ENCODE measurements at regions not wholly inside any gene's neighbourhood (a gene's known extent, or its start where the extent isn't known, plus 50 kb on each side); places are given as distances from the start of the nearest gene placed in this dataset.

DNA sequence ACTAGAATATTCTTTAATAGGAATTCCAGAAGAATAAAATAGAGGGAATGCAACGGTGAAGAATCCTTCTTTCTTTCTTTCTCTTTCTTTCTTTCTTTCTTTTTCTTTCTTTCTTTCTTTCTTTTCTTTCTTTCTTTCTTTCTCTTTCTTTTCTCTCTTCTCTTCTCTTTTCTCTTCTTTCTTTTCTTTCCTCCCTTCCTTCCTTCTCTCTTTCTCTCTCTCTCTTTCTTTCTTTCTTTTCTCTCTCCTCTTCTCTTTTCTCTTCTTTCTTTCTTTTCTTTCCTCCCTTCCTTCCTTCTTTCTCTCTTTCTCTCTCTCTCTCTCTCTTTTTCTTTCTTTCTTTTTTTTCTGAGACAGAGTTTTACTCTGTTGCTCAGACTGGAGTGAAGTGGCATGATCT, 160.8 kb upstream of the PRICKLE1 start:
- intact Hi-C loops (cut with DNase I, micrococcal nuclease) = no loop called here
- no peak for ATAC-seq
- Mint-ChIP-seq H3K36me3 (ENCODE audit: low read depth) (no peaks in the 10 kb centered on the region), H3K4me1 (no peaks in the 10 kb centered on the region), H3K4me3 (no peak overlapping the region), H3K27me3 (no peaks in the 10 kb centered on the region), H3K27ac (no peak overlapping the region), H3K9me3 (ENCODE audit: low read depth) (peaks cover 15% of the 10 kb centered on the region)
- no peak for DNase-seq
- ChIA-PET POLR2A (no interaction called here), CTCF (interaction anchor here (0.7 to 1.2 kb wide), 2 partner anchors 10 to 15 kb away, joined by 3 to 4 read pairs; no protein-coding TSS in a partner anchor)

DNA sequence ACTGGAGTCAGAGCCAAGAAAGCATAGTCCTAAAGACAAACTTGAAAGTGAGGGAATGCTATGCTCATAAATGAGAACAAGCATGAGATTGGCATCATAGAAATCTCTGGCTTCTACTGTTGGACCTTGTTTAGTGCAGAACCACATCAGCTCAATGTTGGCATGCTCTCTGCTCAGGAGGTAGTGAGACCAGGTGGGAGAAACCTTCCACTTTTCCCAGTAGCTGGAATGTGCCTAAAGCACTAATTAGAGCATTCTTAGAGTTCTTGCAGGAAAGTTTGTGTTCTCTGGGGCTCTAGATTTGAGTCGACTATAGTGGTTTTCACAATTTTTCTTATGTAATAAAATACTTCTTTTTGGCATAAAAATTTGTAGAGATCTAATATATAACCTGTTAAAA, 159.7 kb upstream of the PRICKLE1 start:
- Mint-ChIP-seq H3K27ac (no peak overlapping the region), H3K4me3 (no peak overlapping the region), H3K36me3 (ENCODE audit: low read depth) (no peaks in the 10 kb centered on the region), H3K9me3 (ENCODE audit: low read depth) (peaks cover 15% of the 10 kb centered on the region), H3K4me1 (no peaks in the 10 kb centered on the region), H3K27me3 (no peaks in the 10 kb centered on the region)
- no peak for DNase-seq
- CTCF ChIA-PET = no interaction called here
- POLR2A ChIA-PET = no interaction called here
- intact Hi-C loops (cut with DNase I, micrococcal nuclease) = no loop called here
- no peak for ATAC-seq

DNA sequence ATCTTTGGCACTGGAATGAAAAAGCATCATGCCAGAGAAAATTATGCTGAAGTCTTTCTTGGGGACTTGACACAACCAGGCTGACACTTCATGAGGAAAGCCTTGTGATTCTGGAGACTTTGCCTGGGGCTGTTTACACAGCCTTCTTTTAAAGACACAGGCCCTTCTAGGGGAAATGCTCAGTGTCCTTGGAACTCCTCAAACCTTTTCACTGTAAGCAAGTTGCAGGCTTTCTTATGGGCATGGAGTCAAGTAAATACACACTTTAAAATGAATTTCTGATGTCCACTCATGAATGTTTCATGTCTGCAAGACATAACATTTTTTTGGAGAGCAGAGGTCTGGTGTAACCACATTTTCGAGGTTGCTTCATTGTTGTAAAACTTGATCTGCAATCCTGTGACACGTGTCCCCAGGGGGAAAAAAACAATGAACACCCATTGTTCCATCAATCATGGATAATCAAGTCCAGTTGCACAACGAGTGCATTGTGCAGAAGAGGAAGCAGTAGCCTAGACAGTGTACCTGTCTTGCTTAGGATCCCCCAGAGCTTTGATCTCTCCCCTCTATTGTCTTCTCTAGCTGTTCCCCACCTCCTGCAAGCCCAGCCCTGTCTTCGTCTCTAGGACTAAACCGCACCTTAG, 155.1 kb upstream of the PRICKLE1 start:
- intact Hi-C loops (cut with DNase I, micrococcal nuclease) = no loop called here
- DNase-seq = no peak
- peaks cover 15% of the 10 kb centered on the region for H3K9me3 Mint-ChIP-seq (ENCODE audit: low read depth)
- ChIA-PET POLR2A (no interaction called here), CTCF (no interaction called here)
- H3K27ac Mint-ChIP-seq = no peak overlapping the region
- H3K27me3 Mint-ChIP-seq = no peaks in the 10 kb centered on the region
- H3K36me3 Mint-ChIP-seq (ENCODE audit: low read depth) = no peaks in the 10 kb centered on the region
- no peak overlapping the region for H3K4me3 Mint-ChIP-seq
- ATAC-seq = no peak
- no peaks in the 10 kb centered on the region for H3K4me1 Mint-ChIP-seq

DNA sequence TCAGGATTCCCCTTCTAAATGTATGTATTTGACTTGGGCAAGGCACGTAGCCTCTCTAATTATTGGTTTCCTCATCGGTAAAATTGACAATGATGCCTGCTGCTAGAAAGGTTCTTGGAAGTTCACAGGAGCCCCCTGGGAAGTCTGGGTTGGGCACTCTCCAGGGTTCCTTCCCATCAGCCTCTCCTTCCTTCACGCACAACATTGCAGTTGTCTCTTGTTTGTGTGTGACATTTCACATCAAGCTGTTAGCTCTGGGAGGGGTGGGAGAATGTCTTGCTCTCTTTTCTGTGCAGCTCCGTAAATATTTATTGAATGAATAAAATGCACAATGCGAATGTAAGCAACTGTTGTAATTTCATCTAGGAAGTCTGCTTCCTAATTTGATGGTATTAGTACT, 153.2 kb upstream of the PRICKLE1 start:
- H3K36me3 Mint-ChIP-seq (ENCODE audit: low read depth) = no peaks in the 10 kb centered on the region
- ChIA-PET POLR2A (no interaction called here), CTCF (no interaction called here)
- H3K9me3 Mint-ChIP-seq (ENCODE audit: low read depth) = peaks cover 13% of the 10 kb centered on the region
- H3K4me3 Mint-ChIP-seq = no peak overlapping the region
- no peaks in the 10 kb centered on the region for H3K27me3 Mint-ChIP-seq
- no peak overlapping the region for H3K27ac Mint-ChIP-seq
- DNase-seq (no peak), ATAC-seq (no peak)
- no peaks in the 10 kb centered on the region for H3K4me1 Mint-ChIP-seq
- intact Hi-C loops (cut with DNase I, micrococcal nuclease) = no loop called here

DNA sequence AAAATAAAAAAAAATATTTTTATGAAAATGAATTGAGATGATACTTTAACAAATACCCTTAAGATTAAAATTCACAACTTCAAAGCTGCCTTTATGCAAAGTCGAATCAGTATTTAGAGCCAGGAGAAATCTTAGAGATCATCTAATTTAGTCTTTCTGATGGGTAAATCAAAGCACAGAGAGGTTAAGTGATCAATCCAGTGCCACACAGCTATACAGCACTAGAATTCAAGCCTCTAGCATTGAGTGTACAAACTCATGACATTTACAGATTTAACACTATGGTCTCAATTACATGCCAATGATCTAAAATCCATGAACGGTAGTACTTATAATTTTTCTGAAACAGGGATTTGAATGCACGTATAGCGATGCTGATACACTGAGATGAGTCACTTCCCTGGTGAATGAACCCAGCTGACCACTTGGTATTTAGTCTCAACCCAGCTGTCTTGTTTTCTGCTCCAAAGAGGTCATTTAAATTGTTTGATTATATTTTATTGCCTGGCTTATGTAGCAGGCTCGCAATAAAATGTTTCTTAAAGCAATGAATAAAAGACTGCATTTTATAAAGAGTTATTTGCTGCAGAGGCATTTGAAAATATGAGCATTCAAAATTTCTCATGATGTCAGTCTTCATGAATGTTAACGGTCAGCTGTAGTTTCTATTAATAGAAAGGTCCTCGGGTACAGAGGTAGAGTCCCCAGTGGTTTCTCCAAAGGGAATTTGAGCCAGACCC, 152.4 kb upstream of the PRICKLE1 start:
- POLR2A ChIA-PET = no interaction called here
- H3K27ac Mint-ChIP-seq = no peak overlapping the region

DNA sequence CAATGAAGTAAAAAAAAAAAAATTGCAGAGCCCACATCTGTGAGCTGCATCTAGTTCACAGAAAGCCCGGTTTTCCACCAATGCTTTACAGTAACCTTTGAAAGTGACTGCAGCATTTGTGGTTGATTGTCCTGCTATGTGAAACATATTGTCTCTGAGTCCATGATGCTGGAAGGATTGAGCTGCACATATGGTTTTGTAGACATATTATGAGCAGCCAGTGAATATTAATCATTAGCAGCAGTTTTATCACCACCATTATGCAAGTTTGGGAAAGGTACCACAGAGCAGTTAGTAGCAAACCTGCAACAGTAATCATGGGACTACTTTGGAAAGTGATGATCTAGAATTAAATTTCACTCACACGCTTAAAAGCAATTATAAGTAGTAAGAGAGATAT, 151.5 kb upstream of the PRICKLE1 start:
- no peak for ATAC-seq
- no peak for DNase-seq
- no peaks in the 10 kb centered on the region for H3K27me3 Mint-ChIP-seq
- no peak overlapping the region for H3K27ac Mint-ChIP-seq
- H3K9me3 Mint-ChIP-seq (ENCODE audit: low read depth) = peaks cover 2% of the 10 kb centered on the region
- no peaks in the 10 kb centered on the region for H3K36me3 Mint-ChIP-seq (ENCODE audit: low read depth)
- intact Hi-C loops (cut with DNase I, micrococcal nuclease) = no loop called here
- ChIA-PET CTCF (no interaction called here), POLR2A (no interaction called here)
- no peaks in the 10 kb centered on the region for H3K4me1 Mint-ChIP-seq
- H3K4me3 Mint-ChIP-seq = no peak overlapping the region

More for the DNA sequence above, 152.4 kb upstream of the PRICKLE1 start:
- CTCF ChIA-PET = no interaction called here
- no peaks in the 10 kb centered on the region for H3K27me3 Mint-ChIP-seq
- no peaks in the 10 kb centered on the region for H3K4me1 Mint-ChIP-seq
- no peaks in the 10 kb centered on the region for H3K36me3 Mint-ChIP-seq (ENCODE audit: low read depth)
- ATAC-seq (no peak), DNase-seq (no peak)
- intact Hi-C loops (cut with DNase I, micrococcal nuclease) = no loop called here
- H3K9me3 Mint-ChIP-seq (ENCODE audit: low read depth) = peaks cover 5% of the 10 kb centered on the region
- H3K4me3 Mint-ChIP-seq = no peak overlapping the region

DNA sequence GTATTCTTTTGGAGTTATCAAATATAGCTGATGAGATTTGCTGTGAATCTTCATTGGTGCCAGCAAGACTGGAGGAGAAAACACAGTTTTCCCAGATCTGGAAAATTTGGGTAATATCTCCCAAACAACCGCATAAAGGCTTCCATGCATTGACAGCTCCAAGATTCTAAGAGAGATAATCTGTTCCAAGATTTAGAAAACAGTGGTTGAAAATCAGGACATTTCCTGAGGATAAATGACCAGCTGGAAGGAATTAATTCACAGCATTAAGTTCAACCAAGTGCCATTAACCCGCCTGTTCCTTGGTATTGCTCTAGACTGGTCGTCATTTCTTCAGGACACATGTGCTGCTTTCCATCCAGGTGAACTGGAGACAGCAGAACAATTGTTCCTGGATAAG, 147.9 kb upstream of the PRICKLE1 start:
- no peaks in the 10 kb centered on the region for H3K36me3 Mint-ChIP-seq (ENCODE audit: low read depth)
- intact Hi-C loops (cut with DNase I, micrococcal nuclease) = no loop called here
- no peaks in the 10 kb centered on the region for H3K9me3 Mint-ChIP-seq (ENCODE audit: low read depth)
- no peak overlapping the region for H3K27ac Mint-ChIP-seq
- H3K4me3 Mint-ChIP-seq = no peak overlapping the region
- no peaks in the 10 kb centered on the region for H3K4me1 Mint-ChIP-seq
- CTCF ChIA-PET = no interaction called here
- ATAC-seq (no peak), DNase-seq (no peak)
- POLR2A ChIA-PET = no interaction called here
- H3K27me3 Mint-ChIP-seq = no peaks in the 10 kb centered on the region

DNA sequence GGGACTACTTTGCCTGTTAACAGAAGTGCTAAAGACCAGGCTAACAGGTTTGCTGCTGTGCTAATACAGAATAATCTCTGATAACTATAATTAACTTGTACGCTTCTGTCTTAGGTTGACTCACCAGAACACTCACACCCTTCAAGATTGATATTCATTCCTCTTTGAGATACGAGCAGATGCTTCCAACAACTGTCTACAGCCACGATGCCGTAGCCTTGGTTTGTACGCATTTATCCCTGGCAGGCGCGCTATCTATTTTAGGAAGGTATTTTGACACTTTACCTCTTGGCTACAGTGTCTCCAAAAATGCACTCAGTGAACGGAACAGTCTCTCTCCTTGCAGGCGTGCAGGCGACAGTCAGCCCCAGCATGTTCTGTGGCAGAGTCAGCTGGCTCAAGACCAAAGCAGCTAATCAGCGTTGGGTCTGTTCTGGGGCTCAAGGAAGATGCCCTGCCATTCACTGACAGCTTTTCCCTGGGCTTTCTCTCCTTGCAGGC, 146.4 kb upstream of the PRICKLE1 start:
- DNase-seq = no peak
- Mint-ChIP-seq H3K4me3 (no peak overlapping the region), H3K9me3 (ENCODE audit: low read depth) (peaks cover 3% of the 10 kb centered on the region), H3K4me1 (no peaks in the 10 kb centered on the region), H3K27me3 (no peaks in the 10 kb centered on the region), H3K36me3 (ENCODE audit: low read depth) (no peaks in the 10 kb centered on the region), H3K27ac (no peak overlapping the region)
- no peak for ATAC-seq
- ChIA-PET POLR2A (no interaction called here), CTCF (interaction anchor here (0.5 kb wide), 1 partner anchor 15 kb away, joined by 3 read pairs; no protein-coding TSS in a partner anchor)
- intact Hi-C loops (cut with DNase I, micrococcal nuclease) = no loop called here

DNA sequence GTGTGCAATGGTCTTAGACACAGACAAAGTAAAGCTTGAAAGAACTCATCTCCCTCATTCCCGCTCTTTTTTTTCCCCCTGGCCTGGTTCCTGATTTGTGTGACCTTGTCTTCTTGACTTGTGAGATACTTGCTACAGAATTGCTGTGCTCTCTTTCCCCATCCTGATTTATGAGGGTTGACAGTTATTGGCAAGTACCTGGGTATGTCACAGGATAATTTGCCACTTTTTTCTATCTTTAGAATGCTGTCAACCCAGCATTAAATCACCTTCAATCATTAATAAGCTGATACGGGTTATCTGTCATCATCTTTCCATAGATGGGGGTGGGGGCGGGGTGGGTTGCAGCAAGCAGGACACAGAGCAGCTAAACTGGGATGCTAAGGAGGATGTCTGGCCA, 144.4 kb upstream of the PRICKLE1 start:
- Mint-ChIP-seq H3K27me3 (no peaks in the 10 kb centered on the region), H3K9me3 (ENCODE audit: low read depth) (peaks cover 3% of the 10 kb centered on the region), H3K27ac (no peak overlapping the region), H3K4me1 (no peaks in the 10 kb centered on the region), H3K4me3 (no peak overlapping the region), H3K36me3 (ENCODE audit: low read depth) (no peaks in the 10 kb centered on the region)
- CTCF ChIA-PET = no interaction called here
- ATAC-seq = no peak
- DNase-seq = no peak
- intact Hi-C loops (cut with DNase I, micrococcal nuclease) = no loop called here
- POLR2A ChIA-PET = no interaction called here

DNA sequence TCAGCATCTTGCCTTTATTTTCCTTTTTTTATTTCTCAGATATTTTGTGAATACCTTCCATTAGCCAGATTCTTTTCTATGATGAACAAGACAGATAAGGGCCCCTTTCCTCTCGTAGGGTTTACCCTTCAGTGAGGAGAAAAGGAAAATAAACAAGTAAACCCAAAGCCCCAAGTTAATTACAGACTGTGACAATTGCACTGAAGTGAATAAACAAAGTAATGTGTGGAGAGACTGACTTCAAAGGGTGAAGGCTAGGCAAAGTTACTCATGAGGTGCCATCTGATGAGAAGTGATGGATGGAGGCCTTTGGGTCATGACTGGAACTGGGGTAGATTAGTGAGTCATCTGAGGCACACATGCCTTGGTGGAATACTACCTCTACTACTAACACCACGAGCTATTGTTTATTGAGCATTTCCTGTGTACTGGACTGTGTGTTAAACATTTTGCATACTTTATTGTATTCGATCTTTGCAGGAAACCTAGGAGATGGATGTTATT, 143.4 kb upstream of the PRICKLE1 start:
- ChIA-PET POLR2A (no interaction called here), CTCF (no interaction called here)
- Mint-ChIP-seq H3K27me3 (no peaks in the 10 kb centered on the region), H3K9me3 (ENCODE audit: low read depth) (peaks cover 3% of the 10 kb centered on the region), H3K27ac (no peak overlapping the region), H3K36me3 (ENCODE audit: low read depth) (no peaks in the 10 kb centered on the region), H3K4me1 (no peaks in the 10 kb centered on the region), H3K4me3 (no peak overlapping the region)
- ATAC-seq (no peak), DNase-seq (no peak)
- intact Hi-C loops (cut with DNase I, micrococcal nuclease) = no loop called here

DNA sequence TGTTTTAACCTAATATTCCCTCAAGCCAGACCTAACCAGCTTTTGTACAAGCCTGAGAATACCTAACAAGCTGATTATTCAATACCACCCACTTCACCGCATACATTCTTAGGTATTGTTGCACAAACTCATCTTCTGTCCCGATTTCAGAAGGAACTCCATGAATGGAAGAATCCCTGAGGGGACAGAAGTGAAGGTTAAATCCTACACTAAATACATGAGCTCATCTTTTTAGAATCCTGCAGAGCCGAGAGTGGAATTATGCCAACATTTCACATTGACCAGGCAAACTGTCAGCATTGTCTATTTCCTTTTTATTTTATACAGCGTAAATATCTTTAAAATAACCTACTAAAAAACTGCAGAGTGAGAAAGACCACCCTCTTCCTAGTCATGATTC, 140.7 kb upstream of the PRICKLE1 start:
- H3K9me3 Mint-ChIP-seq (ENCODE audit: low read depth) = peaks cover 3% of the 10 kb centered on the region
- intact Hi-C loops (cut with DNase I, micrococcal nuclease) = no loop called here
- POLR2A ChIA-PET = no interaction called here
- H3K4me3 Mint-ChIP-seq = no peak overlapping the region
- no peaks in the 10 kb centered on the region for H3K36me3 Mint-ChIP-seq (ENCODE audit: low read depth)
- no peak for DNase-seq
- no peaks in the 10 kb centered on the region for H3K27me3 Mint-ChIP-seq
- H3K4me1 Mint-ChIP-seq = no peaks in the 10 kb centered on the region
- ATAC-seq = no peak
- no peak overlapping the region for H3K27ac Mint-ChIP-seq
- CTCF ChIA-PET = no interaction called here

DNA sequence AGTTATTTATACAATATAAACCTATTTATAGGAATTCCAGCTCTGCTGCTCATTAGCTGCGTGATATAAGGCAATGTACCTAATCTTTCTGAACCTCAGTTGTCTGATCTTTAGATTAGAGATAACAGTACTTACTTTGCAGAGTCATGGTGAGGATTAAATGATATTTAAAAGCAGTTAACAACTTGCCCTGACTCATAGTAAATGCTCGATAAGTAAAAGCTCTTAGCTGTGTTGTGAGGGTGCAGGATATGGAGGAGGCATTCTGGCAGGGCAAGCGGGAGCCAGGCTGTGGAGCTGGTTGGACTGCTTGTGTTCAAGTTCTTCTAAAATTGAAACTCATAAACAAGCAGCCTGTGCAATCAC, 140.0 kb upstream of the PRICKLE1 start:
- ChIA-PET CTCF (no interaction called here), POLR2A (no interaction called here)
- H3K36me3 Mint-ChIP-seq (ENCODE audit: low read depth) = no peaks in the 10 kb centered on the region
- ATAC-seq (no peak), DNase-seq (no peak)
- H3K27me3 Mint-ChIP-seq = no peaks in the 10 kb centered on the region
- H3K4me1 Mint-ChIP-seq = no peaks in the 10 kb centered on the region
- H3K27ac Mint-ChIP-seq = no peak overlapping the region
- intact Hi-C loops (cut with DNase I, micrococcal nuclease) = no loop called here
- no peak overlapping the region for H3K4me3 Mint-ChIP-seq
- peaks cover 3% of the 10 kb centered on the region for H3K9me3 Mint-ChIP-seq (ENCODE audit: low read depth)

Data from activated CD4-positive, alpha-beta T cell treated with anti-CD3 and anti-CD28 coated beads for 36 hours (primary cell).